ENCODE measurements at regions not wholly inside any gene's neighbourhood (a gene's known extent, or its start where the extent isn't known, plus 50 kb on each side); places are given as distances from the start of the nearest gene placed in this dataset.

- ChIA-PET CTCF (no interaction called here), POLR2A (no interaction called here)
- peaks cover 6% of the 10 kb centered on the region for H3K4me1 ChIP-seq (ENCODE audit: control insufficient read depth, extremely low read depth, insufficient read depth, low read length)
- H3K9ac ChIP-seq (replicated peaks; ENCODE audit: extremely low read depth, insufficient read depth, low read length): no peak overlapping the region
- peaks cover 2% of the 10 kb centered on the region in 2 experiments for H3K36me3 ChIP-seq (ENCODE audit: control insufficient read depth in 2 of 2, extremely low read depth in 1 of 2, insufficient read depth in 2 of 2, low read length in 2 of 2)
- intact Hi-C loops (cut with micrococcal nuclease) (no loop called here), dilution Hi-C loops (cut with MboI; ENCODE audit: extremely low pct_ligation_motif_present, low sequenced_read_pairs) (no loop called here)
- H3K4me3 ChIP-seq (replicated peaks in 1 of 3; ENCODE audit: insufficient read depth in 1 of 3, low read depth in 1 of 3, low read length in 3 of 3): no peak overlapping the region
- no peak overlapping the region for H3K4me2 ChIP-seq (ENCODE audit: insufficient read depth, low read length)
- peaks cover 5% of the 10 kb centered on the region for H3K79me2 ChIP-seq (ENCODE audit: control insufficient read depth, insufficient read depth, low read length)
- TF ChIP-seq CTCF (IDR thresholded peaks at IDR 0.05; ENCODE audit: extremely low read depth in 1 of 2, insufficient read depth in 1 of 2, low read depth in 1 of 2, low read length in 2 of 2): no peak
- no peaks in the 10 kb centered on the region for H3K9me3 ChIP-seq (replicated peaks; ENCODE audit: control insufficient read depth, insufficient read depth, low read length)
- FAIRE-seq (no peak), DNase-seq (ENCODE audit: low read depth, low spot score) (no peak)
- H3K9me1 ChIP-seq (replicated peaks; ENCODE audit: control insufficient read depth, extremely low read depth, insufficient read depth, low read length): no peaks in the 10 kb centered on the region
- no peak overlapping the region for H2AFZ ChIP-seq (ENCODE audit: low read depth, low read length)
- no peak overlapping the region for H3K27ac ChIP-seq (ENCODE audit: insufficient read depth, low read depth, low read length)
- no peaks in the 10 kb centered on the region for H3K27me3 ChIP-seq (ENCODE audit: control insufficient read depth in 2 of 2, insufficient read depth in 2 of 2, low read length in 2 of 2)
- BruUV-seq (replicated peaks): no TSS peak
- no peaks in the 10 kb centered on the region for H4K20me1 ChIP-seq (replicated peaks; ENCODE audit: control insufficient read depth, extremely low read depth, insufficient read depth, low read length)
Measured at GRCh38 chr19:46947866-46948265, 71.8 kb upstream of the NPAS1 start.

GRCh38 chr19:46950526-46951170, 69.0 kb upstream of the NPAS1 start:
- CTCF ChIA-PET: interaction anchor here (1.4 kb wide), 1 partner anchor 26 kb away, joined by 3 read pairs; no protein-coding TSS in a partner anchor

More at GRCh38 chr19:46950526-46951170, 69.0 kb upstream of the NPAS1 start:
- Histone ChIP-seq H3K9me3 (replicated peaks; ENCODE audit: control insufficient read depth, insufficient read depth, low read length) (no peaks in the 10 kb centered on the region), H3K4me2 (ENCODE audit: insufficient read depth, low read length) (no peak overlapping the region), H3K27me3 (ENCODE audit: control insufficient read depth in 2 of 2, insufficient read depth in 2 of 2, low read length in 2 of 2) (no peaks in the 10 kb centered on the region), H3K79me2 (ENCODE audit: control insufficient read depth, insufficient read depth, low read length) (peaks cover under 1% of the 10 kb centered on the region), H3K27ac (ENCODE audit: insufficient read depth, low read depth, low read length) (no peak overlapping the region), H3K9me1 (replicated peaks; ENCODE audit: control insufficient read depth, extremely low read depth, insufficient read depth, low read length) (no peaks in the 10 kb centered on the region), H2AFZ (ENCODE audit: low read depth, low read length) (no peak overlapping the region), H3K4me3 (replicated peaks in 1 of 3; ENCODE audit: insufficient read depth in 1 of 3, low read depth in 1 of 3, low read length in 3 of 3) (no peak overlapping the region), H3K9ac (replicated peaks; ENCODE audit: extremely low read depth, insufficient read depth, low read length) (no peak overlapping the region), H3K4me1 (ENCODE audit: control insufficient read depth, extremely low read depth, insufficient read depth, low read length) (peaks cover 18% of the 10 kb centered on the region), H4K20me1 (replicated peaks; ENCODE audit: control insufficient read depth, extremely low read depth, insufficient read depth, low read length) (no peaks in the 10 kb centered on the region), H3K36me3 (ENCODE audit: control insufficient read depth in 2 of 2, extremely low read depth in 1 of 2, insufficient read depth in 2 of 2, low read length in 2 of 2) (peaks cover 2% of the 10 kb centered on the region in 2 experiments)
- DNase-seq (ENCODE audit: low read depth, low spot score) (no peak), FAIRE-seq (no peak)
- dilution Hi-C loops (cut with MboI; ENCODE audit: extremely low pct_ligation_motif_present, low sequenced_read_pairs) (no loop called here), intact Hi-C loops (cut with micrococcal nuclease) (no loop called here)
- POLR2A ChIA-PET: no interaction called here
- no peak for TF ChIP-seq GATA2 (IDR thresholded peaks at IDR 0.05; ENCODE audit: insufficient read depth, insufficient read length, low read depth, low read length)
- no peak for TF ChIP-seq MAX (IDR thresholded peaks at IDR 0.05; ENCODE audit: insufficient read depth, insufficient read length)
- TF ChIP-seq POLR2A (IDR thresholded peaks at IDR 0.05; ENCODE audit: low read depth, low read length): no peak
- no TSS peak for BruUV-seq (replicated peaks)
